Neuron (in vitro differentiated cells): ENCODE measurements at regions not wholly inside any gene's neighbourhood (a gene's known extent, or its start where the extent isn't known, plus 50 kb on each side); places are given as distances from the start of the nearest gene placed in this dataset.

ENCODE experiments used
- H2AFZ ChIP-seq: one replicate; pipeline ENCODE4 v1.6.1; 2013; ENCODE audit warnings: low read depth, mild to moderate bottlenecking, inconsistent platforms, low read length, moderate library complexity
- H3K27me3 ChIP-seq: one replicate; pipeline ENCODE4 v1.6.1; 2013; ENCODE audit warnings: low read length; ENCODE audit not compliant: insufficient read depth
- H3K36me3 ChIP-seq: one replicate; pipeline ENCODE4 v1.6.1; 2013; ENCODE audit warnings: low read length; ENCODE audit not compliant: insufficient read depth
- H3K4me1 ChIP-seq: one replicate; pipeline ENCODE4 v1.6.1; 2013; ENCODE audit warnings: low read length; ENCODE audit not compliant: insufficient read depth
- H3K4me3 ChIP-seq: 2 replicates; pipeline ENCODE4 v1.5.1; 2013; ENCODE audit warnings: mild to moderate bottlenecking, low read length, moderate library complexity
- H3K9me3 ChIP-seq: one replicate; pipeline ENCODE4 v1.6.1; 2013; ENCODE audit warnings: low read length

GRCh38 chr4:188680667-188681063 is 541.4 kb downstream of the TRIML1 start:
- Histone ChIP-seq H2AFZ (no peak overlapping the region), H3K27me3 (no peaks in the 10 kb centered on the region), H3K9me3 (no peaks in the 10 kb centered on the region), H3K4me3 (no peak overlapping the region), H3K36me3 (no peaks in the 10 kb centered on the region), H3K4me1 (no peaks in the 10 kb centered on the region)

GRCh38 chr4:188682321-188682720 is 543.1 kb downstream of the TRIML1 start:
- H3K4me1 ChIP-seq = no peaks in the 10 kb centered on the region
- no peaks in the 10 kb centered on the region for H3K9me3 ChIP-seq
- no peaks in the 10 kb centered on the region for H3K36me3 ChIP-seq
- H3K27me3 ChIP-seq = no peaks in the 10 kb centered on the region
- H3K4me3 ChIP-seq = no peak overlapping the region
- no peak overlapping the region for H2AFZ ChIP-seq

GRCh38 chr4:188683571-188683970 is 544.3 kb downstream of the TRIML1 start:
- Histone ChIP-seq H3K4me1 (no peaks in the 10 kb centered on the region), H3K9me3 (no peaks in the 10 kb centered on the region), H3K27me3 (no peaks in the 10 kb centered on the region), H3K36me3 (no peaks in the 10 kb centered on the region), H3K4me3 (no peak overlapping the region), H2AFZ (no peak overlapping the region)

GRCh38 chr4:188688956-188689355 is 549.7 kb downstream of the TRIML1 start:
- no peak overlapping the region for H2AFZ ChIP-seq
- no peaks in the 10 kb centered on the region for H3K9me3 ChIP-seq
- H3K4me1 ChIP-seq = no peaks in the 10 kb centered on the region
- H3K27me3 ChIP-seq = no peaks in the 10 kb centered on the region
- H3K4me3 ChIP-seq = no peak overlapping the region
- no peaks in the 10 kb centered on the region for H3K36me3 ChIP-seq

GRCh38 chr4:188691811-188692210 is 552.6 kb downstream of the TRIML1 start:
- H3K27me3 ChIP-seq = no peaks in the 10 kb centered on the region
- no peaks in the 10 kb centered on the region for H3K9me3 ChIP-seq
- H2AFZ ChIP-seq = no peak overlapping the region
- no peaks in the 10 kb centered on the region for H3K36me3 ChIP-seq
- no peaks in the 10 kb centered on the region for H3K4me1 ChIP-seq
- no peak overlapping the region for H3K4me3 ChIP-seq

- Histone ChIP-seq H3K36me3 (no peaks in the 10 kb centered on the region), H3K4me1 (no peaks in the 10 kb centered on the region), H2AFZ (no peak overlapping the region), H3K9me3 (no peaks in the 10 kb centered on the region), H3K4me3 (no peak overlapping the region), H3K27me3 (no peaks in the 10 kb centered on the region)
These were observed 556.0 kb downstream of the TRIML1 start for GRCh38 chr4:188695261-188695660.

- Histone ChIP-seq H3K4me3 (no peak overlapping the region), H3K36me3 (no peaks in the 10 kb centered on the region), H3K9me3 (no peaks in the 10 kb centered on the region), H3K4me1 (no peaks in the 10 kb centered on the region), H2AFZ (no peak overlapping the region), H3K27me3 (no peaks in the 10 kb centered on the region)
These were observed 558.0 kb downstream of the TRIML1 start for GRCh38 chr4:188697243-188697642.

GRCh38 chr4:188701952-188702351 is 562.7 kb downstream of the TRIML1 start:
- H3K27me3 ChIP-seq = no peaks in the 10 kb centered on the region
- no peaks in the 10 kb centered on the region for H3K36me3 ChIP-seq
- H3K9me3 ChIP-seq = no peaks in the 10 kb centered on the region
- H2AFZ ChIP-seq = no peak overlapping the region
- no peak overlapping the region for H3K4me3 ChIP-seq
- peaks cover 2% of the 10 kb centered on the region for H3K4me1 ChIP-seq

GRCh38 chr4:188704288-188704687 is 565.0 kb downstream of the TRIML1 start:
- Histone ChIP-seq H3K4me3 (no peak overlapping the region), H3K4me1 (peaks cover 2% of the 10 kb centered on the region), H3K36me3 (no peaks in the 10 kb centered on the region), H2AFZ (no peak overlapping the region), H3K27me3 (no peaks in the 10 kb centered on the region), H3K9me3 (no peaks in the 10 kb centered on the region)

GRCh38 chr4:188707036-188707435 is 567.8 kb downstream of the TRIML1 start:
- Histone ChIP-seq H2AFZ (no peak overlapping the region), H3K4me3 (no peak overlapping the region), H3K36me3 (no peaks in the 10 kb centered on the region), H3K4me1 (peaks cover 2% of the 10 kb centered on the region), H3K9me3 (no peaks in the 10 kb centered on the region), H3K27me3 (no peaks in the 10 kb centered on the region)

GRCh38 chr4:188714501-188714900 is 575.3 kb downstream of the TRIML1 start:
- Histone ChIP-seq H3K4me3 (no peak overlapping the region), H3K4me1 (no peaks in the 10 kb centered on the region), H3K36me3 (no peaks in the 10 kb centered on the region), H3K9me3 (no peaks in the 10 kb centered on the region), H2AFZ (no peak overlapping the region), H3K27me3 (no peaks in the 10 kb centered on the region)

- Histone ChIP-seq H3K9me3 (no peaks in the 10 kb centered on the region), H3K36me3 (no peaks in the 10 kb centered on the region), H2AFZ (no peak overlapping the region), H3K4me1 (no peaks in the 10 kb centered on the region), H3K4me3 (no peak overlapping the region), H3K27me3 (no peaks in the 10 kb centered on the region)
These were observed 575.7 kb downstream of the TRIML1 start for GRCh38 chr4:188714907-188715306.

GRCh38 chr4:188717661-188718060 is 578.4 kb downstream of the TRIML1 start:
- Histone ChIP-seq H3K36me3 (no peaks in the 10 kb centered on the region), H3K27me3 (no peaks in the 10 kb centered on the region), H3K9me3 (no peaks in the 10 kb centered on the region), H3K4me3 (no peak overlapping the region), H2AFZ (no peak overlapping the region), H3K4me1 (no peaks in the 10 kb centered on the region)

- Histone ChIP-seq H3K27me3 (no peaks in the 10 kb centered on the region), H3K36me3 (no peaks in the 10 kb centered on the region), H3K4me1 (no peaks in the 10 kb centered on the region), H3K9me3 (no peaks in the 10 kb centered on the region), H2AFZ (no peak overlapping the region), H3K4me3 (no peak overlapping the region)
These were observed 580.6 kb downstream of the TRIML1 start for GRCh38 chr4:188719794-188720193.
